Fibroblast of lung (primary cell): ENCODE measurements at regions not wholly inside any gene's neighbourhood (a gene's known extent, or its start where the extent isn't known, plus 50 kb on each side); places are given as distances from the start of the nearest gene placed in this dataset.

Experiments
- DNase-seq, 2 donors: peaks; one replicate each; pipeline versions ENCODE4 v3.0.0 to v3.0.0-alpha.2; 2010; ENCODE audit warnings: low read depth in 2 of 2
- H2AFZ ChIP-seq: 2 replicates; pipeline ENCODE4 v1.5.1; 2012; ENCODE audit warnings: low read length, control low read depth, inconsistent platforms
- H3K27ac ChIP-seq: 2 replicates; pipeline ENCODE4 v1.5.1; 2011; ENCODE audit warnings: low read length, control low read depth; ENCODE audit not compliant: insufficient read depth
- H3K27me3 ChIP-seq: 2 replicates; pipeline ENCODE4 v1.5.1; 2011; ENCODE audit warnings: mild to moderate bottlenecking, low read length; ENCODE audit not compliant: control insufficient read depth, insufficient read depth
- H3K36me3 ChIP-seq: 2 replicates; pipeline ENCODE4 v1.5.1; 2011; ENCODE audit warnings: low read length; ENCODE audit not compliant: control insufficient read depth, insufficient read depth
- H3K4me1 ChIP-seq: 2 replicates; pipeline ENCODE4 v1.5.1; 2011; ENCODE audit warnings: low read length; ENCODE audit not compliant: control insufficient read depth, insufficient read depth; ENCODE audit errors: extremely low read depth
- H3K4me2 ChIP-seq: 2 replicates; pipeline ENCODE4 v1.5.1; 2011; ENCODE audit warnings: low read length, control low read depth; ENCODE audit not compliant: insufficient read depth; ENCODE audit errors: extremely low read depth
- H3K4me3 ChIP-seq, 4 experiments: fragments of 200-600 bp in 1 of 4; sonication (generic) in 1 of 4; replicated peaks in 1 of 4; 2 replicates each; pipeline ENCODE4 v1.5.1; 2011 to 2016; ENCODE audit warnings: low read length in 4 of 4, low read depth in 3 of 4, mild to moderate bottlenecking in 3 of 4, control low read depth in 2 of 4, inconsistent platforms in 1 of 4, mixed read lengths in 1 of 4; ENCODE audit not compliant: insufficient read depth in 1 of 4; ENCODE audit errors: control extremely low read depth in 1 of 4
- H3K79me2 ChIP-seq: 2 replicates; pipeline ENCODE4 v1.5.1; 2012; ENCODE audit warnings: mild to moderate bottlenecking, low read length, inconsistent platforms; ENCODE audit not compliant: control insufficient read depth, insufficient read depth
- H3K9ac ChIP-seq: 2 replicates; pipeline ENCODE4 v1.5.1; 2011; ENCODE audit warnings: mild to moderate bottlenecking, low read length, control low read depth; ENCODE audit not compliant: insufficient read depth
- H3K9me3 ChIP-seq: 2 replicates; pipeline ENCODE4 v1.5.1; 2012; ENCODE audit warnings: low read depth, low read length; ENCODE audit not compliant: control insufficient read depth, insufficient read depth
- H4K20me1 ChIP-seq: 2 replicates; pipeline ENCODE4 v1.5.1; 2011; ENCODE audit warnings: low read length; ENCODE audit not compliant: control insufficient read depth, insufficient read depth; ENCODE audit errors: extremely low read depth
- CTCF ChIP-seq, 2 donors: IDR thresholded peaks in 1 of 2; conservative IDR thresholded peaks in 1 of 2; 1 replicate in 1 of 2; 2 replicates in 1 of 2; pipeline ENCODE4 v1.5.1; 2011 to 2012; ENCODE audit warnings: low read length in 2 of 2, control low read depth in 1 of 2, inconsistent platforms in 1 of 2, low read depth in 1 of 2, mild to moderate bottlenecking in 1 of 2
- EZH2 ChIP-seq: IDR thresholded peaks from 2 replicates; pipeline ENCODE4 v1.5.1; 2012; ENCODE audit warnings: low read length, control low read depth, mild to moderate bottlenecking; ENCODE audit errors: missing control alignments

DNA sequence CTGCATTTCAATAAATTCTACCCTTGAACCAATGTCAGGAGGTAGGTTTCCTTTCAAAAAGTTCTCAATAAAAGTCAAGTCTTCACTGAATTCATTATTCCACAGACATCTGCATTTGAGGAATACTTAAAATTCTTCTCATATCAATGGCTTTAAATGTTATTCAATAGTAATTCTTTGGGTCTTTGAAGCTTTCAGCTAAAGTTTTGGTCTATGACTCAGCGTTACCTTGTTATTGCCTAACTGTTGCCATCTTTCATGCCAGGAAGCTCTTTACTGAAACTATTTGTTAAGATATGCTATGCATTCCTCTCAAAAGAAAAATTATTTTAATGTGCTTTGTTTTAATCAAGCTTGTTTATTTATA, 170.5 kb downstream of the NNT start:
- no peaks in the 10 kb centered on the region for H3K36me3 ChIP-seq
- no peaks in the 10 kb centered on the region for H3K27me3 ChIP-seq
- H3K9me3 ChIP-seq = no peaks in the 10 kb centered on the region
- no peak overlapping the region for H3K9ac ChIP-seq
- H3K27ac ChIP-seq = peak overlapping the region; percentile 40
- no peak overlapping the region for H3K4me3 ChIP-seq
- H2AFZ ChIP-seq = no peak overlapping the region
- H3K4me1 ChIP-seq = peaks cover 3% of the 10 kb centered on the region
- peak; percentile 64 to 82 for DNase-seq
- no peak for TF ChIP-seq EZH2
- H3K79me2 ChIP-seq = no peaks in the 10 kb centered on the region
- H3K4me2 ChIP-seq = peak overlapping the region; percentile 11
- H4K20me1 ChIP-seq = no peaks in the 10 kb centered on the region

GRCh38 chr5:43772764-43773477, 169.9 kb downstream of the NNT start:
- Histone ChIP-seq H3K9ac (no peak overlapping the region), H4K20me1 (no peaks in the 10 kb centered on the region), H3K4me1 (peaks cover 3% of the 10 kb centered on the region), H3K4me2 (peak overlapping the region; percentile 11), H3K9me3 (no peaks in the 10 kb centered on the region), H3K27ac (peak overlapping the region; percentile 40), H2AFZ (no peak overlapping the region), H3K36me3 (no peaks in the 10 kb centered on the region), H3K27me3 (no peaks in the 10 kb centered on the region), H3K4me3 (no peak overlapping the region), H3K79me2 (no peaks in the 10 kb centered on the region)
- TF ChIP-seq CTCF (conservative IDR thresholded peaks at IDR 0.05 in 1 of 2, IDR thresholded peaks at IDR 0.05 in 1 of 2; ENCODE audit: low read depth in 1 of 2, low read length in 2 of 2) (no peak), EZH2 (no peak)
- DNase-seq = peak; percentile 66 to 88

- Histone ChIP-seq H4K20me1 (no peaks in the 10 kb centered on the region), H2AFZ (no peak overlapping the region), H3K27ac (no peak overlapping the region), H3K9me3 (no peaks in the 10 kb centered on the region), H3K36me3 (no peaks in the 10 kb centered on the region), H3K9ac (no peak overlapping the region), H3K4me3 (no peak overlapping the region), H3K27me3 (no peaks in the 10 kb centered on the region), H3K4me2 (no peak overlapping the region), H3K4me1 (peaks cover 3% of the 10 kb centered on the region), H3K79me2 (no peaks in the 10 kb centered on the region)
- TF ChIP-seq EZH2 (no peak), CTCF (conservative IDR thresholded peaks at IDR 0.05 in 1 of 2, IDR thresholded peaks at IDR 0.05 in 1 of 2; ENCODE audit: low read depth in 1 of 2, low read length in 2 of 2) (no peak)
- DNase-seq = no peak
Measured at GRCh38 chr5:43772458-43772763, 169.4 kb downstream of the NNT start.
